HFFc6 (cell line): ENCODE measurements at regions not wholly inside any gene's neighbourhood (a gene's known extent, or its start where the extent isn't known, plus 50 kb on each side); places are given as distances from the start of the nearest gene placed in this dataset.

Experiments used
- DNase-seq: peaks from one replicate; pipeline ENCODE4 v3.0.0-alpha.2; 2018
- H3K27ac Mint-ChIP-seq: 2 replicates; pipeline ENCODE4 v1.8.0; 2020; ENCODE audit warnings: mild to moderate bottlenecking, mixed read lengths
- H3K27me3 Mint-ChIP-seq: 2 replicates; pipeline ENCODE4 v1.8.0; 2021; ENCODE audit warnings: mild to moderate bottlenecking, moderate library complexity, mixed read lengths; ENCODE audit not compliant: insufficient read depth
- H3K36me3 Mint-ChIP-seq: 2 replicates; pipeline ENCODE4 v1.8.0; 2021; ENCODE audit warnings: low read depth, mixed read lengths
- H3K4me1 Mint-ChIP-seq: 2 replicates; pipeline ENCODE4 v1.8.0; 2020; ENCODE audit warnings: low read depth, mixed read lengths
- H3K4me3 Mint-ChIP-seq: 2 replicates; pipeline ENCODE4 v1.8.0; 2020; ENCODE audit warnings: mild to moderate bottlenecking, moderate library complexity, mixed read lengths
- H3K9me3 Mint-ChIP-seq: 2 replicates; pipeline ENCODE4 v1.8.0; 2020; ENCODE audit warnings: mild to moderate bottlenecking, mixed read lengths
- CTCF ChIP-seq: fragments of 200-600 bp; sonication (generic); IDR thresholded peaks from 2 replicates; pipeline ENCODE4 v1.5.0; 2021; ENCODE audit warnings: antibody characterized with exemption, mild to moderate bottlenecking

GRCh38 chr21:45592208-45592619 is 50.0 kb upstream of the SLC19A1 start:
- Mint-ChIP-seq H3K4me1 (peaks cover 4% of the 10 kb centered on the region; the same call in 1 of the 2 replicates), H3K27me3 (peaks cover 22% of the 10 kb centered on the region), H3K9me3 (peaks cover 22% of the 10 kb centered on the region), H3K27ac (no peak overlapping the region), H3K4me3 (no peak overlapping the region), H3K36me3 (peaks cover 9% of the 10 kb centered on the region)
- DNase-seq, result no peak
- TF ChIP-seq CTCF, result no peak

DNA sequence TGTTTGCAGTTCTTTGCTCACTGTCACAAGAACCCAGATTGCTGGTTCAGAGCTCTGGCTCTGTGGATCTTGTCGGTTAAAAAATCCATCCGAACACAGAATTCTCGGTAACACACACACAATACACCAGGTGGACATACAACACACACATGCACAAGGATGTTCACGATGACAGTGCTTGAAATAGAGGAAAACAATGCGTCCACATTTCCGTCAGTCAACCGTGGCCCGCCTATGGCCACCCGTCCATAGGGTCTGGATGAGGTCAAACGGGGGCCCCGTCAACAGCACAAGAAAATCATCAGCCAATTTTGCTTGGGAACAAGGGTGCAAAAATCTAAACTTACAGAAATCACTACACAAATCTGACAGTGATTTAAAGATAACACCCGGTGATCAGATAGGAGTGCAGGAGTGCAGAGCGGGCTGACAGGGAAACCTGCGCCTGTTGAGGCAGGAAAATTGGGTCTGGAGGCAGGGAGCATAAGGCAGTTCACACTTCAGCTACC is 50.4 kb upstream of the SLC19A1 start:
- peaks cover 17% of the 10 kb centered on the region for H3K9me3 Mint-ChIP-seq
- DNase-seq, result no peak
- peaks cover 5% of the 10 kb centered on the region; the same call in 1 of the 2 replicates for H3K36me3 Mint-ChIP-seq
- peaks cover 4% of the 10 kb centered on the region; the same call in 1 of the 2 replicates for H3K4me1 Mint-ChIP-seq
- TF ChIP-seq CTCF, result no peak
- H3K4me3 Mint-ChIP-seq, result no peak overlapping the region
- H3K27me3 Mint-ChIP-seq, result peaks cover 20% of the 10 kb centered on the region
- H3K27ac Mint-ChIP-seq, result no peak overlapping the region

DNA sequence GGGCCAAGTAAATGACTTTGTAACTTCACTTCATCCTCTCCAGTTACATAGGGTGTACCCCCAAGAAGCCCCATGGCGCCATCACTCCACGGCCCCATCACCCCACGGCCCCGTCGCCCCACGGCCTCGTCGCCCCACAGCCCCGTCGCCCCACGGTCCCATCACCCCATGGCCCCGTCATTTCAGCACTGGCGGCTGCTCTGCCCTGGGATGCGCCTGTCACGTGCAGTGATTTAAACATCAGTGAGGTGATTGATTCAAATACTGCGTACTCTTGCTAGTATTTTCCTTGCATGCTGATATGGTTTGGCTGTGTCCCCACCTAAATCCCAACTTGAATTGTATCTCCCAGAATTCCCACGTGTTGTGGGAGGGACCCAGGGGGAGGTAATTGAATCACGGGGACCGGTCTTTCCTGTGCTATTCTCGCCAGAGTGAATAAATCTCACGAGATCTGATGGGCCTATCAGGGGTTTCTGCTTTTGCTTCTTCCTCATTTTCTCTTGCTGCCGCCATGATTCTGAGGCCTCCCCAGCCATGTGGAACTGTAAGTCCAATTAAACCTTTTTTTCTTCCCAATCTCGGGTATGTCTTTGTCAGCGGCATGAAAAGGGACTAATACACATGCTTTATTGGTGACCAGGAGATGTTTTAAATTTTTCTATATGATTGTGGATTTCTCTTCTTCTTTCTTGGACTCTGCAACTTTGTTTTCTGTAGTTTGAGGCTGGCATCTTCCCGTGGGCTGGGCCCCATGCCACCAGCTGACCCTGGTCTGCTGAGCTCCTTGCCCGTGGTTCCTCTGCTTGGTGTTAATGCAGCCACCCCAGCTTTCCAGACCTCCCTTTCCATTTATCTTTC is 50.1 kb upstream of the PCBP3 start:
- Mint-ChIP-seq H3K27me3 (peaks cover 16% of the 10 kb centered on the region), H3K4me3 (peak overlapping the region; percentile 10; the same call in 1 of the 2 replicates), H3K9me3 (peaks cover 10% of the 10 kb centered on the region; the same call in 1 of the 2 replicates), H3K27ac (no peak overlapping the region), H3K4me1 (peaks cover 4% of the 10 kb centered on the region; the same call in 1 of the 2 replicates), H3K36me3 (peaks cover 5% of the 10 kb centered on the region; the same call in 1 of the 2 replicates)
- no peak for DNase-seq
- TF ChIP-seq CTCF, result no peak
